A549 (cell line): ENCODE measurements at regions not wholly inside any gene's neighbourhood (a gene's known extent, or its start where the extent isn't known, plus 50 kb on each side); places are given as distances from the start of the nearest gene placed in this dataset.

Experiments used
- ATAC-seq, 2 experiments: fragments of 200-7000 bp in 1 of 2; fragments of >200 bp in 1 of 2; cut with Nextera tagmentation in 1 of 2; cut with Tn5 transposase in 1 of 2; 3 replicates each; pipeline versions ENCODE4 v1.8.0 to v1.9.1; 2018 to 2020; ENCODE audit warnings: mild to moderate bottlenecking in 1 of 2, moderate library complexity in 1 of 2
- CTCF ChIA-PET: fragments of 300-600 bp; sonication (Branson Sonifier 250); formaldehyde crosslinking; extraction: SDS; loops from one replicate; lab custom pipeline; 2021; ENCODE audit warnings: antibody characterized with exemption, inconsistent platforms; lab: Yijun Ruan, JAX
- POLR2A ChIA-PET: fragments of 350-600 bp; formaldehyde crosslinking; extraction: SDS; loops from one replicate; lab custom pipeline; 2021; ENCODE audit warnings: antibody characterized with exemption, inconsistent platforms; lab: Yijun Ruan, JAX
- DNase-seq, 2 experiments: peaks; one replicate each; pipeline versions ENCODE4 v3.0.0 to v3.0.0-alpha.2; 2011 to 2016; ENCODE audit warnings: low read depth in 1 of 2, low spot score in 1 of 2
- FAIRE-seq: peaks from 2 replicates; lab custom pipeline; 2011; peaks lifted over from hg19 to GRCh38; lab: Jason Lieb, UNC
- H3K27ac ChIP-seq, 2 experiments: fragments of >200 bp; sonication (Bioruptor Twin); formaldehyde crosslinking; 3 replicates each; pipeline ENCODE4 v1.5.1; 2016 to 2017
- H3K4me1 ChIP-seq: fragments of >200 bp; sonication (Bioruptor Twin); formaldehyde crosslinking; 3 replicates; pipeline ENCODE4 v1.6.1; 2016
- H3K4me2 ChIP-seq: fragments of >200 bp; sonication (Bioruptor Twin); formaldehyde crosslinking; 3 replicates; pipeline ENCODE4 v1.6.1; 2016
- H3K4me3 ChIP-seq: fragments of >200 bp; sonication (Bioruptor Twin); formaldehyde crosslinking; 3 replicates; pipeline ENCODE4 v1.5.1; 2016
- H3K9me3 ChIP-seq: fragments of >200 bp; sonication (Bioruptor Twin); formaldehyde crosslinking; 3 replicates; pipeline ENCODE4 v1.6.1; 2016
- ATOH8 ChIP-seq: fragments of 250-450 bp; sonication (Bioruptor Pico); IDR thresholded peaks from 2 replicates; pipeline ENCODE4 v1.5.0; 2020; ENCODE audit warnings: low read depth, mild to moderate bottlenecking, moderate library complexity
- BCL3 ChIP-seq: fragments of >200 bp; sonication (Bioruptor Twin); formaldehyde crosslinking; IDR thresholded peaks from 3 replicates; pipeline ENCODE4 v1.6.1; 2016
- CHD2 ChIP-seq: fragments of 150-350 bp; IDR thresholded peaks from 2 replicates; pipeline ENCODE4 v1.6.1; 2014; ENCODE audit warnings: low read length; ENCODE audit not compliant: partially characterized antibody
- EHMT2 ChIP-seq: fragments of 200-600 bp; sonication (generic); IDR thresholded peaks from 2 replicates; pipeline ENCODE4 v1.6.1; 2016; ENCODE audit warnings: antibody characterized with exemption, low read depth, mild to moderate bottlenecking, moderate library complexity
- FOSL2 ChIP-seq, 2 experiments: fragments of 450-650 bp in 1 of 2; fragments of >200 bp in 1 of 2; sonication (Bioruptor Twin) in 1 of 2; formaldehyde crosslinking; IDR thresholded peaks; 2 replicates each; pipeline versions ENCODE4 v1.5.0 to v1.6.1; 2016 to 2020; ENCODE audit warnings: mild to moderate bottlenecking in 1 of 2, moderate library complexity in 1 of 2
- GATA3 ChIP-seq: IDR thresholded peaks from 2 replicates; pipeline ENCODE4 v1.6.1; 2012; ENCODE audit warnings: borderline replicate concordance
- HES2 ChIP-seq: fragments of >200 bp; sonication (Bioruptor Twin); formaldehyde crosslinking; IDR thresholded peaks from 2 replicates; pipeline ENCODE4 v1.6.1; 2016
- HOXB5 ChIP-seq: fragments of 250-450 bp; sonication (Bioruptor Pico); IDR thresholded peaks from 2 replicates; pipeline ENCODE4 v1.5.0; 2020; ENCODE audit warnings: mild to moderate bottlenecking, moderate library complexity
- JUNB ChIP-seq: fragments of >200 bp; sonication (Bioruptor Twin); formaldehyde crosslinking; IDR thresholded peaks from 2 replicates; pipeline ENCODE4 v1.6.1; 2016
- KDM1A ChIP-seq: fragments of 200-600 bp; sonication (generic); IDR thresholded peaks from 2 replicates; pipeline ENCODE4 v1.6.1; 2016; ENCODE audit warnings: low read depth, mild to moderate bottlenecking
- MAFK ChIP-seq: fragments of 450-650 bp; IDR thresholded peaks from 2 replicates; pipeline ENCODE4 v1.6.1; 2014; ENCODE audit not compliant: partially characterized antibody
- MAZ ChIP-seq: fragments of 150-350 bp; IDR thresholded peaks from 2 replicates; pipeline ENCODE4 v1.6.1; 2014; ENCODE audit warnings: antibody characterized with exemption, low read depth, low read length, borderline replicate concordance
- MYC ChIP-seq: IDR thresholded peaks from 2 replicates; pipeline ENCODE4 v1.6.1; 2012; ENCODE audit warnings: mild to moderate bottlenecking, inconsistent platforms, low read length, improper control_type of control experiment, borderline replicate concordance
- NR3C1 ChIP-seq: fragments of >200 bp; sonication (Bioruptor Twin); formaldehyde crosslinking; IDR thresholded peaks from 3 replicates; pipeline ENCODE4 v1.6.1; 2017
- PBX3 ChIP-seq: IDR thresholded peaks from 2 replicates; pipeline ENCODE4 v1.6.1; 2012
- PHF8 ChIP-seq: fragments of 200-600 bp; sonication (generic); IDR thresholded peaks from 2 replicates; pipeline ENCODE4 v1.6.1; 2016; ENCODE audit warnings: low read depth, mild to moderate bottlenecking, antibody characterized with exemption, moderate library complexity, borderline replicate concordance
- RAD21 ChIP-seq, 2 experiments: fragments of >200 bp in 1 of 2; sonication (Bioruptor Twin) in 1 of 2; formaldehyde crosslinking in 1 of 2; IDR thresholded peaks in 1 of 2; conservative IDR thresholded peaks in 1 of 2; 2 replicates in 1 of 2; 3 replicates in 1 of 2; pipeline ENCODE4 v1.6.1; 2012 to 2018; ENCODE audit warnings: inconsistent platforms in 1 of 2
- RCOR1 ChIP-seq: fragments of 150-350 bp; IDR thresholded peaks from 2 replicates; pipeline ENCODE4 v1.6.1; 2014; ENCODE audit warnings: antibody characterized with exemption, low read length, low read depth
- SMC3 ChIP-seq: fragments of >200 bp; sonication (Bioruptor Twin); formaldehyde crosslinking; IDR thresholded peaks from 3 replicates; pipeline ENCODE4 v1.6.1; 2018; ENCODE audit warnings: inconsistent platforms
- TP53 ChIP-seq: fragments of 250-450 bp; sonication (Bioruptor Pico); IDR thresholded peaks from 2 replicates; pipeline ENCODE4 v1.5.0; 2021; ENCODE audit warnings: mild to moderate bottlenecking, moderate library complexity
- ZSCAN20 ChIP-seq: fragments of 250-450 bp; sonication (Bioruptor Pico); IDR thresholded peaks from 2 replicates; pipeline ENCODE4 v1.8.0; 2022; ENCODE audit warnings: mild to moderate bottlenecking, moderate library complexity
- WGBS: methylation state at CpG from one replicate; pipeline ENCODE4 v1.1.6; 2017; ENCODE audit errors: missing lambda C conversion rate; 5-methylcytosine and 5-hydroxymethylcytosine counted together

GRCh38 chr2:48248251-48248933, 66.1 kb upstream of the FOXN2 start:
- 79% methylated on average over 3 of the region's 3 CpGs for WGBS
- ATAC-seq = peak; percentile 97 to 98
- TF ChIP-seq FOSL2 (IDR thresholded peaks at IDR 0.05) (peak; percentile 40; the same call in 1 of the 2 replicates), FOSL2 (CRISPR knock-in tag; IDR thresholded peaks at IDR 0.05) (peak; percentile 66), ZSCAN20 (CRISPR knock-in tag) (no peak), CHD2 (no peak), HES2 (no peak), JUNB (peak; percentile 43; the same call in 1 of the 2 replicates), GATA3 (no peak), MAFK (peak; percentile 30)
- Histone ChIP-seq H3K9me3 (no peaks in the 10 kb centered on the region), H3K4me2 (peak overlapping the region; percentile 62), H3K4me3 (no peak overlapping the region), H3K4me1 (peaks cover 24% of the 10 kb centered on the region), H3K27ac (peak overlapping the region; percentile 37 to 76; a peak in 5 of 6 replicates)
- POLR2A ChIA-PET = no interaction called here
- peak; percentile 70 to 74 for DNase-seq
- CTCF ChIA-PET = interaction anchor here (0.6 to 1.6 kb wide), 8 partner anchors 12 to 171 kb away, joined by 3 to 6 read pairs (median 4); no protein-coding TSS in a partner anchor
- no peak for FAIRE-seq

- Histone ChIP-seq H3K4me3 (no peak overlapping the region), H3K4me2 (peak overlapping the region; percentile 62), H3K27ac (peak overlapping the region; percentile 26 to 76; a peak in 5 of 6 replicates), H3K9me3 (no peaks in the 10 kb centered on the region), H3K4me1 (peaks cover 24% of the 10 kb centered on the region)
- ChIA-PET CTCF (interaction anchor here (0.6 to 1.6 kb wide), 6 partner anchors 11 to 171 kb away, joined by 3 to 6 read pairs (median 4); no protein-coding TSS in a partner anchor), POLR2A (no interaction called here)
- TF ChIP-seq ZSCAN20 (CRISPR knock-in tag) (no peak), HES2 (no peak), HOXB5 (CRISPR knock-in tag) (no peak), CHD2 (no peak), MAZ (no peak), NR3C1 (no peak), FOSL2 (IDR thresholded peaks at IDR 0.05) (no peak), FOSL2 (CRISPR knock-in tag; IDR thresholded peaks at IDR 0.05) (no peak), JUNB (0 out of 2 replicates have a peak, but pooled peaks have one; percentile 1)
- FAIRE-seq = no peak
- no peak for DNase-seq
- ATAC-seq = peak in 1 of 2 experiments; percentile 30; a peak in 3 of 6 replicates
- 89% methylated on average over 2 of the region's 2 CpGs for WGBS
These were observed 65.5 kb upstream of the FOXN2 start for GRCh38 chr2:48249025-48249424.

GRCh38 chr2:48249631-48250473, 64.6 kb upstream of the FOXN2 start:
- ChIA-PET POLR2A (no interaction called here), CTCF (interaction anchor here (1.3 to 1.6 kb wide), 3 partner anchors 15 to 170 kb away, joined by 3 to 5 read pairs (median 4); no protein-coding TSS in a partner anchor)
- no peak for FAIRE-seq
- ATAC-seq = no peak; a peak in 2 of 6 replicates
- H3K4me2 ChIP-seq = peak overlapping the region; percentile 62
- H3K27ac ChIP-seq = peak overlapping the region; percentile 26 to 48; a peak in 5 of 6 replicates
- WGBS = 75% methylated on average over 5 of the region's 5 CpGs
- DNase-seq = no peak
- H3K4me1 ChIP-seq = peaks cover 24% of the 10 kb centered on the region
- no peaks in the 10 kb centered on the region for H3K9me3 ChIP-seq
- H3K4me3 ChIP-seq = no peak overlapping the region
- no peak for TF ChIP-seq ATOH8 (CRISPR knock-in tag)
- no peak for TF ChIP-seq KDM1A
- TF ChIP-seq RCOR1 = no peak
- no peak for TF ChIP-seq PHF8
- TF ChIP-seq BCL3 = no peak
- no peak for TF ChIP-seq EHMT2
- no peak for TF ChIP-seq MYC
- TF ChIP-seq SMC3 = no peak
- no peak for TF ChIP-seq RAD21 (conservative IDR thresholded peaks at IDR 0.05 in 1 of 2, IDR thresholded peaks at IDR 0.05 in 1 of 2)
- TF ChIP-seq TP53 (CRISPR knock-in tag) = no peak
- no peak for TF ChIP-seq PBX3
- no peak for TF ChIP-seq JUNB
- TF ChIP-seq NR3C1 = no peak
